H1 (cell line): ENCODE measurements at regions not wholly inside any gene's neighbourhood (a gene's known extent, or its start where the extent isn't known, plus 50 kb on each side); places are given as distances from the start of the nearest gene placed in this dataset.

Source experiments
- CTCF ChIA-PET: fragments of 300-600 bp; sonication (Branson Sonifier 250); formaldehyde crosslinking; loops from one replicate; lab custom pipeline; 2021; ENCODE audit not compliant: partially characterized antibody; lab: Charles Lee
- POLR2A ChIA-PET: fragments of 300-600 bp; sonication (Branson Sonifier 250); formaldehyde crosslinking; loops from one replicate; lab custom pipeline; 2021; ENCODE audit warnings: inconsistent platforms; ENCODE audit not compliant: partially characterized antibody; lab: Charles Lee
- DNase-seq, 2 experiments: peaks; one replicate each; pipeline versions ENCODE4 v3.0.0 to v3.0.0-alpha.2; 2010 to 2022; ENCODE audit warnings: low spot score in 2 of 2, low read depth in 1 of 2, mixed read lengths in 1 of 2
- FAIRE-seq: peaks from 2 replicates; lab custom pipeline; 2011; peaks lifted over from hg19 to GRCh38; lab: Jason Lieb, UNC
- H2AFZ ChIP-seq: 2 replicates; pipeline ENCODE4 v1.8.1; 2012; ENCODE audit warnings: low read length, inconsistent platforms
- H2AK5ac ChIP-seq: 2 replicates; pipeline ENCODE4 v1.6.1; 2013; ENCODE audit warnings: low read depth, low read length
- H2BK120ac ChIP-seq: replicated peaks from 2 replicates; pipeline ENCODE3; 2013; ENCODE audit warnings: low read depth, low read length, inconsistent platforms
- H2BK12ac ChIP-seq: 2 replicates; pipeline ENCODE4 v1.6.1; 2013; ENCODE audit warnings: low read depth, low read length
- H2BK15ac ChIP-seq: 2 replicates; pipeline ENCODE4 v1.6.1; 2013; ENCODE audit warnings: low read length
- H2BK20ac ChIP-seq: 2 replicates; pipeline ENCODE4 v1.6.1; 2013; ENCODE audit warnings: low read length
- H2BK5ac ChIP-seq: 2 replicates; pipeline ENCODE4 v1.6.1; 2013; ENCODE audit warnings: low read depth, low read length
- H3K14ac ChIP-seq: 2 replicates; pipeline ENCODE4 v1.6.1; 2013; ENCODE audit warnings: inconsistent platforms; ENCODE audit not compliant: insufficient read length
- H3K18ac ChIP-seq: 2 replicates; pipeline ENCODE4 v1.6.1; 2013; ENCODE audit warnings: low read length; ENCODE audit errors: extremely low read depth
- H3K23ac ChIP-seq: 2 replicates; pipeline ENCODE4 v1.6.1; 2013; ENCODE audit warnings: inconsistent platforms; ENCODE audit not compliant: insufficient read length
- H3K23me2 ChIP-seq: 2 replicates; pipeline ENCODE4 v1.6.1; 2013; ENCODE audit warnings: low read depth, low read length
- H3K27ac ChIP-seq: 2 replicates; pipeline ENCODE4 v1.6.1; 2011; ENCODE audit warnings: low read depth, low read length, inconsistent platforms
- H3K27me3 ChIP-seq, 4 experiments: replicated peaks in 1 of 4; 1 replicate in 1 of 4; 2 replicates in 3 of 4; pipeline versions ENCODE4 v1.6.1 to v1.8.1; 2011 to 2013; ENCODE audit warnings: low read length in 3 of 4, mild to moderate bottlenecking in 3 of 4, inconsistent platforms in 2 of 4, mixed read lengths in 2 of 4, moderate library complexity in 1 of 4; ENCODE audit not compliant: control insufficient read depth in 3 of 4, insufficient read depth in 3 of 4; ENCODE audit errors: extremely low read depth in 1 of 4
- H3K36me3 ChIP-seq, 4 experiments: 2 replicates each; pipeline versions ENCODE4 v1.6.1 to v1.8.1; 2011 to 2013; ENCODE audit warnings: mild to moderate bottlenecking in 4 of 4, low read length in 3 of 4, moderate library complexity in 2 of 4, control low read depth in 1 of 4, inconsistent platforms in 1 of 4; ENCODE audit not compliant: insufficient read depth in 4 of 4, control insufficient read depth in 2 of 4
- H3K4ac ChIP-seq: replicated peaks from 2 replicates; pipeline ENCODE3; 2013; ENCODE audit warnings: low read length, low read depth, mixed read lengths, inconsistent platforms; ENCODE audit not compliant: insufficient read length
- H3K4me1 ChIP-seq, 4 experiments: replicated peaks in 1 of 4; 1 replicate in 1 of 4; 2 replicates in 3 of 4; pipeline versions ENCODE4 v1.6.1 to v1.8.1; 2011 to 2013; ENCODE audit warnings: low read length in 3 of 4, inconsistent platforms in 2 of 4, mixed read lengths in 1 of 4; ENCODE audit not compliant: insufficient read depth in 4 of 4, control insufficient read depth in 3 of 4
- H3K4me2 ChIP-seq, 2 experiments: 2 replicates each; pipeline versions ENCODE4 v1.6.1 to v1.8.1; 2011 to 2013; ENCODE audit warnings: low read depth in 2 of 2, low read length in 2 of 2, control low read depth in 1 of 2, inconsistent platforms in 1 of 2, mild to moderate bottlenecking in 1 of 2; ENCODE audit not compliant: insufficient read depth in 1 of 2
- H3K4me3 ChIP-seq, 4 experiments: fragments of 200-600, 300-600 bp in 1 of 4; sonication (generic), shearing (Covaris generic), sonication (Bioruptor Twin) in 1 of 4; 2 replicates each; pipeline versions ENCODE4 v1.5.1 to v1.8.1; 2011 to 2016; ENCODE audit warnings: low read length in 4 of 4, low read depth in 3 of 4, control low read depth in 2 of 4, inconsistent platforms in 2 of 4, mild to moderate bottlenecking in 2 of 4, mixed read lengths in 1 of 4, moderate library complexity in 1 of 4; ENCODE audit not compliant: insufficient read depth in 2 of 4; ENCODE audit errors: extremely low read depth in 1 of 4
- H3K56ac ChIP-seq: replicated peaks from 2 replicates; pipeline ENCODE3; 2013; ENCODE audit warnings: low read depth, mild to moderate bottlenecking, mixed read lengths, low read length, inconsistent platforms; ENCODE audit not compliant: insufficient read length
- H3K79me1 ChIP-seq: 2 replicates; pipeline ENCODE4 v1.6.1; 2013; ENCODE audit warnings: low read depth, low read length, control low read depth
- H3K79me2 ChIP-seq, 2 experiments: 2 replicates each; pipeline versions ENCODE4 v1.6.1 to v1.8.1; 2012 to 2013; ENCODE audit warnings: low read length in 2 of 2, mild to moderate bottlenecking in 2 of 2, inconsistent platforms in 1 of 2; ENCODE audit not compliant: insufficient read depth in 2 of 2, control insufficient read depth in 1 of 2
- H3K9ac ChIP-seq, 4 experiments: replicated peaks in 1 of 4; 1 replicate in 1 of 4; 2 replicates in 3 of 4; pipeline versions ENCODE4 v1.6.1 to v1.8.1; 2011 to 2013; ENCODE audit warnings: low read depth in 3 of 4, low read length in 3 of 4, control low read depth in 2 of 4, mild to moderate bottlenecking in 2 of 4, moderate library complexity in 2 of 4, inconsistent platforms in 1 of 4; ENCODE audit errors: extremely low read depth in 1 of 4
- H3K9me3 ChIP-seq, 2 experiments: 2 replicates each; pipeline versions ENCODE4 v1.6.1 to v1.8.1; 2012 to 2013; ENCODE audit warnings: mild to moderate bottlenecking in 2 of 2, moderate library complexity in 2 of 2, control low read depth in 1 of 2, inconsistent platforms in 1 of 2, low read depth in 1 of 2, low read length in 1 of 2, mixed read lengths in 1 of 2; ENCODE audit not compliant: insufficient read depth in 2 of 2
- H4K20me1 ChIP-seq, 2 experiments: replicated peaks in 1 of 2; 2 replicates each; pipeline versions ENCODE3 to v1.8.1; 2011 to 2013; ENCODE audit warnings: inconsistent platforms in 2 of 2, low read length in 2 of 2, mild to moderate bottlenecking in 1 of 2; ENCODE audit not compliant: insufficient read depth in 2 of 2, control insufficient read depth in 1 of 2
- H4K5ac ChIP-seq: 2 replicates; pipeline ENCODE4 v1.6.1; 2013; ENCODE audit warnings: low read length, low read depth, mixed read lengths, inconsistent platforms; ENCODE audit not compliant: insufficient read length
- H4K8ac ChIP-seq: 2 replicates; pipeline ENCODE4 v1.8.0; 2013; ENCODE audit warnings: mild to moderate bottlenecking, moderate library complexity, low read length, inconsistent platforms; ENCODE audit not compliant: insufficient read depth; ENCODE audit errors: extremely low read depth
- H4K91ac ChIP-seq: replicated peaks from 2 replicates; pipeline ENCODE3; 2013; ENCODE audit warnings: low read length, mixed read lengths, inconsistent platforms; ENCODE audit not compliant: insufficient read length
- BACH1 ChIP-seq: IDR thresholded peaks from 2 replicates; pipeline ENCODE4 v1.6.1; 2012; ENCODE audit warnings: low read length, improper control_type of control experiment
- BCL11A ChIP-seq, 2 experiments: IDR thresholded peaks; one replicate each; pipeline ENCODE4 v1.6.1; 2011; ENCODE audit warnings: low read depth in 2 of 2, low read length in 2 of 2, mild to moderate bottlenecking in 2 of 2
- CHD2 ChIP-seq: IDR thresholded peaks from 2 replicates; pipeline ENCODE4 v1.6.1; 2012; ENCODE audit warnings: low read length, improper control_type of control experiment
- CTBP2 ChIP-seq: IDR thresholded peaks from 2 replicates; pipeline ENCODE4 v1.7.0; 2011; ENCODE audit warnings: borderline replicate concordance, mild to moderate bottlenecking, moderate library complexity, mixed read lengths, low read length; ENCODE audit not compliant: insufficient read depth, insufficient read length
- GABPA ChIP-seq: IDR thresholded peaks from 2 replicates; pipeline ENCODE4 v1.6.1; 2011; ENCODE audit warnings: mild to moderate bottlenecking, low read length, moderate library complexity, borderline replicate concordance; ENCODE audit not compliant: insufficient read depth
- HDAC6 ChIP-seq: IDR thresholded peaks from one replicate; pipeline ENCODE4 v1.7.1; 2012; ENCODE audit warnings: low read depth, mild to moderate bottlenecking, inconsistent platforms, low read length, moderate library complexity
- JUN ChIP-seq: IDR thresholded peaks from 2 replicates; pipeline ENCODE4 v1.6.1; 2011; ENCODE audit warnings: low read depth, mild to moderate bottlenecking, improper control_type of control experiment, low read length
- JUND ChIP-seq: IDR thresholded peaks from 2 replicates; pipeline ENCODE4 v1.6.1; 2011; ENCODE audit warnings: mild to moderate bottlenecking, improper control_type of control experiment, low read length
- NANOG ChIP-seq: IDR thresholded peaks from 2 replicates; pipeline ENCODE4 v1.6.1; 2011; ENCODE audit warnings: low read length, low read depth, mild to moderate bottlenecking, inconsistent platforms; ENCODE audit not compliant: insufficient read depth, poor library complexity, severe bottlenecking
- POLR2A ChIP-seq, 2 experiments: IDR thresholded peaks; 1 replicate in 1 of 2; 2 replicates in 1 of 2; pipeline ENCODE4 v1.6.1; 2011; ENCODE audit warnings: low read depth in 2 of 2, low read length in 2 of 2, mild to moderate bottlenecking in 2 of 2; ENCODE audit errors: control extremely low read depth in 1 of 2
- RFX5 ChIP-seq: IDR thresholded peaks from 2 replicates; pipeline ENCODE4 v1.6.1; 2011; ENCODE audit warnings: low read depth, low read length, improper control_type of control experiment, borderline replicate concordance
- ZNF274 ChIP-seq: IDR thresholded peaks from 2 replicates; pipeline ENCODE4 v1.7.0; 2012; ENCODE audit warnings: low read length, borderline replicate concordance; ENCODE audit errors: extremely low read depth
- WGBS, 2 experiments: shearing (Covaris generic) in 1 of 2; methylation state at CpG; one replicate each; pipeline versions ENCODE4 v1.1.6 to v1.1.7; 2013 to 2015; ENCODE audit warnings: low lambda C conversion rate in 2 of 2, mixed read lengths in 2 of 2, inconsistent platforms in 1 of 2, low coverage in 1 of 2, missing lambda C conversion rate in 1 of 2; ENCODE audit not compliant: insufficient replicate concordance in 2 of 2, insufficient coverage in 1 of 2, insufficient read length in 1 of 2; ENCODE audit errors: extremely low coverage in 1 of 2, missing lambda C conversion rate in 1 of 2; 5-methylcytosine and 5-hydroxymethylcytosine counted together
- TF ChIP-seq, protein P1 (sequence below), 3 experiments: IDR thresholded peaks; 1 replicate in 2 of 3; 2 replicates in 1 of 3; pipeline versions ENCODE4 v1.5.1 to v1.6.1; 2011; ENCODE audit warnings: low read length in 3 of 3, mild to moderate bottlenecking in 3 of 3, inconsistent platforms in 2 of 3, low read depth in 1 of 3, moderate library complexity in 1 of 3; ENCODE audit not compliant: insufficient read depth in 1 of 3; ENCODE audit errors: control extremely low read depth in 1 of 3

DNA sequence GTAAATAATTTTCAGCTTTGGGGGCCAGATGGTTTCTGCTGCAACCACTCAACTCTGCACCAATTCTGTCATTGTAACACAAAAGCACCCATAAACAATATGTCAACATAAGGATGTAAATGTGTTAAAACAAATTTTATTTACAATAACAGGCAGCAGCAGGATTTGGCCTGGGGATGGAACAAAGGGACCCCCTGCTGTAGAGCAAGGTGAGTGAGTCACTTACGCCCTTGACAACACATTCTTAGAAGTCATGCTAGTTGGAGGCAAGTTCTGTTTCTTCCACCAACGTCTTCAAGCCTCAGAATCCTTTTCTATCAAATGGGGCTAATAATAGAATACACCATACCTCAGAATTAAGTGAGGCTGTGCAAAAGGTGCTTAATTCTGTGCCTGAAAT, 610.2 kb upstream of the SYT4 start:
- Histone ChIP-seq H2BK15ac (no peak overlapping the region), H2BK5ac (no peak overlapping the region), H4K91ac (no peak overlapping the region), H2BK20ac (no peak overlapping the region), H2AK5ac (no peak overlapping the region), H3K14ac (no peak overlapping the region), H3K9ac (no peak overlapping the region), H3K79me1 (no peaks in the 10 kb centered on the region), H3K4me1 (peaks cover 0 to 2% (median 0%) of the 10 kb centered on the region in 4 experiments; a peak in 2 of 7 replicates), H4K5ac (no peak overlapping the region), H4K20me1 (no peaks in the 10 kb centered on the region), H3K4me2 (no peak overlapping the region), H2BK12ac (no peak overlapping the region), H3K56ac (no peak overlapping the region), H3K18ac (no peak overlapping the region), H3K4ac (no peak overlapping the region), H3K4me3 (no peak overlapping the region), H3K27me3 (no peaks in the 10 kb centered on the region), H4K8ac (no peak overlapping the region), H2AFZ (no peak overlapping the region), H2BK120ac (no peak overlapping the region), H3K23ac (no peak overlapping the region), H3K36me3 (no peaks in the 10 kb centered on the region), H3K79me2 (no peaks in the 10 kb centered on the region), H3K27ac (no peak overlapping the region), H3K23me2 (no peaks in the 10 kb centered on the region), H3K9me3 (no peaks in the 10 kb centered on the region)
- DNase-seq (peak in 1 of 2 experiments; percentile 17), FAIRE-seq (peak; percentile 71)
- ChIA-PET POLR2A (no interaction called here), CTCF (no interaction called here)
- WGBS, 2 experiments: 41% methylated on average over 2 of the region's 2 CpGs; no CpG with 5 or more reads in 1 of the 2 experiments
- no peak for TF ChIP-seq CTBP2
- TF ChIP-seq NANOG: no peak
- no peak for TF ChIP-seq ZNF274
- TF ChIP-seq GABPA: no peak
- peak; percentile 86 for TF ChIP-seq JUND
- TF ChIP-seq BCL11A (IDR thresholded peaks at IDR 0.05; ENCODE audit: low read depth in 2 of 2, low read length in 2 of 2): no peak
- no peak for TF ChIP-seq BACH1
- TF ChIP-seq CHD2: no peak
- TF ChIP-seq POLR2A (IDR thresholded peaks at IDR 0.05; ENCODE audit: control extremely low read depth in 1 of 2, low read depth in 2 of 2, low read length in 2 of 2): no peak
- TF ChIP-seq RFX5: no peak
- 0 out of 2 replicates have a peak, but pooled peaks have one; percentile 32 for TF ChIP-seq JUN
- TF ChIP-seq, protein P1, sequence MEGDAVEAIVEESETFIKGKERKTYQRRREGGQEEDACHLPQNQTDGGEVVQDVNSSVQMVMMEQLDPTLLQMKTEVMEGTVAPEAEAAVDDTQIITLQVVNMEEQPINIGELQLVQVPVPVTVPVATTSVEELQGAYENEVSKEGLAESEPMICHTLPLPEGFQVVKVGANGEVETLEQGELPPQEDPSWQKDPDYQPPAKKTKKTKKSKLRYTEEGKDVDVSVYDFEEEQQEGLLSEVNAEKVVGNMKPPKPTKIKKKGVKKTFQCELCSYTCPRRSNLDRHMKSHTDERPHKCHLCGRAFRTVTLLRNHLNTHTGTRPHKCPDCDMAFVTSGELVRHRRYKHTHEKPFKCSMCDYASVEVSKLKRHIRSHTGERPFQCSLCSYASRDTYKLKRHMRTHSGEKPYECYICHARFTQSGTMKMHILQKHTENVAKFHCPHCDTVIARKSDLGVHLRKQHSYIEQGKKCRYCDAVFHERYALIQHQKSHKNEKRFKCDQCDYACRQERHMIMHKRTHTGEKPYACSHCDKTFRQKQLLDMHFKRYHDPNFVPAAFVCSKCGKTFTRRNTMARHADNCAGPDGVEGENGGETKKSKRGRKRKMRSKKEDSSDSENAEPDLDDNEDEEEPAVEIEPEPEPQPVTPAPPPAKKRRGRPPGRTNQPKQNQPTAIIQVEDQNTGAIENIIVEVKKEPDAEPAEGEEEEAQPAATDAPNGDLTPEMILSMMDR (IDR thresholded peaks at IDR 0.05; ENCODE audit: control extremely low read depth in 1 of 3, insufficient read depth in 1 of 3, low read depth in 1 of 3, low read length in 3 of 3): no peak
- TF ChIP-seq HDAC6: no peak
